ENCODE measurements at regions not wholly inside any gene's neighbourhood (a gene's known extent, or its start where the extent isn't known, plus 50 kb on each side); places are given as distances from the start of the nearest gene placed in this dataset.

DNA sequence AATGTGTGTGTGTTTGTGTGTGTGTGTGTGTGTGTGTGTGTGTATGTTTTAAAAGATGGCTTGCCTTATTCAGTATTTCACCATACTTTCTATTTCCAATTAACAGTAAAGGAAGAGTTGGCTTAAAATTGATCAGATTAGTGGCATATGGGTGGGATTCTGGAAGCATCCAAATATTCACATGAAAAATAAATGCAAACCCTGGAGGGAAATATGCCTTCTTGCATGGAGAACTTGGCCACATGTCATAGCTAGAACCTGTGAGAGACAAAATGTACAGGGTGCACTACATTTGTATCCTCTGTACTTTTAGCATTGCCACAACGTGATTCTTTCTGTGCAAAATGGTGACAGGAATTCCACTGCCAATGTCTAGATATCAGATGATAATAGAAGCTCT is 589.6 kb downstream of the ZNF674 start:
- no peak for DNase-seq (ENCODE audit: low read depth in 1 of 2, low spot score in 1 of 2)
- Histone ChIP-seq H3K4me3 (replicated peaks; ENCODE audit: insufficient read depth, low read length) (no peak overlapping the region), H3K27me3 (ENCODE audit: insufficient read depth, poor library complexity, severe bottlenecking) (no peaks in the 10 kb centered on the region), H3K27ac (replicated peaks) (no peak overlapping the region)
- no peak for TF ChIP-seq GABPA (IDR thresholded peaks at IDR 0.05; ENCODE audit: low read depth)
- TF ChIP-seq, protein P1, sequence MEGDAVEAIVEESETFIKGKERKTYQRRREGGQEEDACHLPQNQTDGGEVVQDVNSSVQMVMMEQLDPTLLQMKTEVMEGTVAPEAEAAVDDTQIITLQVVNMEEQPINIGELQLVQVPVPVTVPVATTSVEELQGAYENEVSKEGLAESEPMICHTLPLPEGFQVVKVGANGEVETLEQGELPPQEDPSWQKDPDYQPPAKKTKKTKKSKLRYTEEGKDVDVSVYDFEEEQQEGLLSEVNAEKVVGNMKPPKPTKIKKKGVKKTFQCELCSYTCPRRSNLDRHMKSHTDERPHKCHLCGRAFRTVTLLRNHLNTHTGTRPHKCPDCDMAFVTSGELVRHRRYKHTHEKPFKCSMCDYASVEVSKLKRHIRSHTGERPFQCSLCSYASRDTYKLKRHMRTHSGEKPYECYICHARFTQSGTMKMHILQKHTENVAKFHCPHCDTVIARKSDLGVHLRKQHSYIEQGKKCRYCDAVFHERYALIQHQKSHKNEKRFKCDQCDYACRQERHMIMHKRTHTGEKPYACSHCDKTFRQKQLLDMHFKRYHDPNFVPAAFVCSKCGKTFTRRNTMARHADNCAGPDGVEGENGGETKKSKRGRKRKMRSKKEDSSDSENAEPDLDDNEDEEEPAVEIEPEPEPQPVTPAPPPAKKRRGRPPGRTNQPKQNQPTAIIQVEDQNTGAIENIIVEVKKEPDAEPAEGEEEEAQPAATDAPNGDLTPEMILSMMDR (IDR thresholded peaks at IDR 0.05; ENCODE audit: insufficient read depth, low read length), result no peak
- no peak for TF ChIP-seq SPI1 (IDR thresholded peaks at IDR 0.05; ENCODE audit: borderline replicate concordance, low read depth)
- TF ChIP-seq, protein P2, sequence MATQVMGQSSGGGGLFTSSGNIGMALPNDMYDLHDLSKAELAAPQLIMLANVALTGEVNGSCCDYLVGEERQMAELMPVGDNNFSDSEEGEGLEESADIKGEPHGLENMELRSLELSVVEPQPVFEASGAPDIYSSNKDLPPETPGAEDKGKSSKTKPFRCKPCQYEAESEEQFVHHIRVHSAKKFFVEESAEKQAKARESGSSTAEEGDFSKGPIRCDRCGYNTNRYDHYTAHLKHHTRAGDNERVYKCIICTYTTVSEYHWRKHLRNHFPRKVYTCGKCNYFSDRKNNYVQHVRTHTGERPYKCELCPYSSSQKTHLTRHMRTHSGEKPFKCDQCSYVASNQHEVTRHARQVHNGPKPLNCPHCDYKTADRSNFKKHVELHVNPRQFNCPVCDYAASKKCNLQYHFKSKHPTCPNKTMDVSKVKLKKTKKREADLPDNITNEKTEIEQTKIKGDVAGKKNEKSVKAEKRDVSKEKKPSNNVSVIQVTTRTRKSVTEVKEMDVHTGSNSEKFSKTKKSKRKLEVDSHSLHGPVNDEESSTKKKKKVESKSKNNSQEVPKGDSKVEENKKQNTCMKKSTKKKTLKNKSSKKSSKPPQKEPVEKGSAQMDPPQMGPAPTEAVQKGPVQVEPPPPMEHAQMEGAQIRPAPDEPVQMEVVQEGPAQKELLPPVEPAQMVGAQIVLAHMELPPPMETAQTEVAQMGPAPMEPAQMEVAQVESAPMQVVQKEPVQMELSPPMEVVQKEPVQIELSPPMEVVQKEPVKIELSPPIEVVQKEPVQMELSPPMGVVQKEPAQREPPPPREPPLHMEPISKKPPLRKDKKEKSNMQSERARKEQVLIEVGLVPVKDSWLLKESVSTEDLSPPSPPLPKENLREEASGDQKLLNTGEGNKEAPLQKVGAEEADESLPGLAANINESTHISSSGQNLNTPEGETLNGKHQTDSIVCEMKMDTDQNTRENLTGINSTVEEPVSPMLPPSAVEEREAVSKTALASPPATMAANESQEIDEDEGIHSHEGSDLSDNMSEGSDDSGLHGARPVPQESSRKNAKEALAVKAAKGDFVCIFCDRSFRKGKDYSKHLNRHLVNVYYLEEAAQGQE (IDR thresholded peaks at IDR 0.05; ENCODE audit: insufficient replicate concordance, low read depth), result no peak
- TF ChIP-seq POLR2AphosphoS5 (IDR thresholded peaks at IDR 0.05; ENCODE audit: low read depth), result no peak

DNA sequence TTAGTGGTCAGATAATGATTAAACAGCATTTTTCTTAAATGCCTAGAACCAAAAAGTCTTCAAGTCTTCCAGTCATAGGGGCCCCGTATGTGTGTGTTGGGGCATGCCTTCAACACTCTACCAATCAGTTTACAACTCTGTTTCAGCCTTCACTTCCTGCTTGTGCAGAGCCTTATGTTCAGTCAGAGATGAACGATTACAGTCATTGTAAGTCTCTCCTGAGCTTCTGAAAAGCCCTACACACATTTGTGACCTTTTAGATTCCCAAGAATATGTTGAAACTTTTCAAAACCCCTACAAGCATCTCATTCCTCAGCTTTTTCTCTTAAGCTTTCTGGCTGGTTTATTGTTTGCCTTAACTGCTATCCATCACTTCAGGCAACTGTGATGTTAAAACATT is 591.2 kb downstream of the ZNF674 start:
- H3K27me3 ChIP-seq (ENCODE audit: insufficient read depth, poor library complexity, severe bottlenecking), result no peaks in the 10 kb centered on the region
- H3K4me3 ChIP-seq (replicated peaks; ENCODE audit: insufficient read depth, low read length), result no peak overlapping the region
- TF ChIP-seq GABPA (IDR thresholded peaks at IDR 0.05; ENCODE audit: low read depth) (no peak), POLR2AphosphoS5 (IDR thresholded peaks at IDR 0.05; ENCODE audit: low read depth) (no peak), SPI1 (IDR thresholded peaks at IDR 0.05; ENCODE audit: borderline replicate concordance, low read depth) (no peak)
- TF ChIP-seq, protein P1 (IDR thresholded peaks at IDR 0.05; ENCODE audit: insufficient read depth, low read length), result no peak
- TF ChIP-seq, protein P2 (IDR thresholded peaks at IDR 0.05; ENCODE audit: insufficient replicate concordance, low read depth), result no peak
- DNase-seq (ENCODE audit: low read depth in 1 of 2, low spot score in 1 of 2), result no peak
- no peak overlapping the region for H3K27ac ChIP-seq (replicated peaks)

DNA sequence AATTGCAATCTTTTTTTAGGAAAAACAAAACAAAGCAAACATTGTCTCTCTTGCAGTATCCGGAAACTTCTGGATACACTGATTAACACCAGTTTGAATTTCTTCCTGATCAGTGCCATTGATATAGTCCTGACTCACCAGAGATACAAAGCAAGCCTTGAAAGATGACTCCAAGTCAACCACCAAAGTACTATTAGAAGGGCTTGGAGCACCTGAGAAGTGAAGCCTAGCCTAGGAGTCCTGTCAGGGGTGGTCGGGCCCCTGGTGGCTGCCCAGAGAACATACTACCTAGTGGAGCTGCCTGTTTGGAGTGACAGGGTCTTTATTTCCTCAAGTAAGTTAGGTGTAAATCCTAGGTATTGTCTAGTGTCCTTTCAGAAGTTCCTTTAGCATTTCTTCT is 593.2 kb downstream of the ZNF674 start:
- no peaks in the 10 kb centered on the region for H3K27me3 ChIP-seq (ENCODE audit: insufficient read depth, poor library complexity, severe bottlenecking)
- H3K4me3 ChIP-seq (replicated peaks; ENCODE audit: insufficient read depth, low read length), result no peak overlapping the region
- TF ChIP-seq POLR2AphosphoS5 (IDR thresholded peaks at IDR 0.05; ENCODE audit: low read depth) (no peak), SPI1 (IDR thresholded peaks at IDR 0.05; ENCODE audit: borderline replicate concordance, low read depth) (no peak), GABPA (IDR thresholded peaks at IDR 0.05; ENCODE audit: low read depth) (no peak)
- TF ChIP-seq, protein P1 (IDR thresholded peaks at IDR 0.05; ENCODE audit: insufficient read depth, low read length), result no peak
- TF ChIP-seq, protein P2 (IDR thresholded peaks at IDR 0.05; ENCODE audit: insufficient replicate concordance, low read depth), result no peak
- DNase-seq (ENCODE audit: low read depth in 1 of 2, low spot score in 1 of 2), result no peak
- no peak overlapping the region for H3K27ac ChIP-seq (replicated peaks)
